SU-DHL-6 (cell line): ENCODE measurements at regions not wholly inside any gene's neighbourhood (a gene's known extent, or its start where the extent isn't known, plus 50 kb on each side); places are given as distances from the start of the nearest gene placed in this dataset.

ENCODE experiments used
- H2AFZ ChIP-seq: fragments of 200-600 bp; sonication (generic); 2 replicates; pipeline ENCODE4 v1.6.1; 2014; ENCODE audit warnings: low read depth, mild to moderate bottlenecking, moderate library complexity, mixed read lengths, antibody characterized with exemption, low read length; ENCODE audit not compliant: severe bottlenecking
- H3F3A ChIP-seq: fragments of 200-600 bp; shearing (Covaris generic); 2 replicates; pipeline ENCODE4 v1.6.0; 2016; ENCODE audit warnings: antibody characterized with exemption, mild to moderate bottlenecking; ENCODE audit not compliant: insufficient read depth
- H3K27ac ChIP-seq: fragments of 200-600 bp; sonication (generic); 2 replicates; pipeline ENCODE4 v1.5.1; 2016; ENCODE audit warnings: low read depth, mild to moderate bottlenecking, low read length, moderate library complexity, mixed read lengths
- H3K27me3 ChIP-seq: fragments of 200-600 bp; sonication (generic), shearing (Covaris generic); 2 replicates; pipeline ENCODE4 v1.6.0; 2014; ENCODE audit warnings: mild to moderate bottlenecking, low read length
- H3K36me3 ChIP-seq: fragments of 200-600 bp; sonication (generic); 2 replicates; pipeline ENCODE4 v1.6.1; 2014; ENCODE audit warnings: mild to moderate bottlenecking, low read length, mixed read lengths
- H3K4me2 ChIP-seq: fragments of 300-600, 200-600 bp; shearing (Covaris generic), sonication (generic); 2 replicates; pipeline ENCODE4 v1.6.0; 2014; ENCODE audit warnings: low read length, low read depth, mild to moderate bottlenecking; ENCODE audit not compliant: poor library complexity, severe bottlenecking
- H3K4me3 ChIP-seq: fragments of 200-600 bp; sonication (generic); 2 replicates; pipeline ENCODE4 v1.5.1; 2014; ENCODE audit warnings: antibody characterized with exemption, low read length, mild to moderate bottlenecking, mixed read lengths; ENCODE audit not compliant: insufficient read depth, poor library complexity, severe bottlenecking
- H3K79me2 ChIP-seq: fragments of 200-600 bp; sonication (generic); 2 replicates; pipeline ENCODE4 v1.6.1; 2014; ENCODE audit warnings: mild to moderate bottlenecking, low read length, moderate library complexity; ENCODE audit not compliant: insufficient read depth
- H3K9ac ChIP-seq: fragments of 200-600 bp; sonication (generic); 2 replicates; pipeline ENCODE4 v1.7.0; 2014; ENCODE audit warnings: mild to moderate bottlenecking, low read length
- H3K9me2 ChIP-seq: fragments of 200-600 bp; sonication (generic); replicated peaks from 2 replicates; pipeline ENCODE4 v1.6.1; 2014; ENCODE audit warnings: low read length; ENCODE audit not compliant: insufficient read depth
- H3K9me3 ChIP-seq: fragments of 200-600 bp; sonication (generic); 2 replicates; pipeline ENCODE4 v1.6.1; 2014; ENCODE audit warnings: low read length, mixed read lengths; ENCODE audit not compliant: insufficient read depth
- H4K20me1 ChIP-seq: fragments of 200-600 bp; sonication (generic); 2 replicates; pipeline ENCODE4 v1.6.1; 2014; ENCODE audit warnings: low read depth, mild to moderate bottlenecking, antibody characterized with exemption, low read length, moderate library complexity, mixed read lengths
- EZH2phosphoT487 ChIP-seq: fragments of 200-600 bp; sonication (generic), shearing (Covaris generic); conservative IDR thresholded peaks from 2 replicates; pipeline ENCODE4 v1.6.1; 2018; ENCODE audit warnings: mild to moderate bottlenecking, antibody characterized with exemption, low read length, moderate library complexity, mixed read lengths
- TF ChIP-seq, protein P1 (sequence below): fragments of 200-600 bp; sonication (generic); IDR thresholded peaks from one replicate; pipeline ENCODE4 v1.5.1; 2017; ENCODE audit warnings: antibody characterized with exemption, mild to moderate bottlenecking, low read length, moderate library complexity; ENCODE audit not compliant: insufficient read depth, poor library complexity, severe bottlenecking

DNA sequence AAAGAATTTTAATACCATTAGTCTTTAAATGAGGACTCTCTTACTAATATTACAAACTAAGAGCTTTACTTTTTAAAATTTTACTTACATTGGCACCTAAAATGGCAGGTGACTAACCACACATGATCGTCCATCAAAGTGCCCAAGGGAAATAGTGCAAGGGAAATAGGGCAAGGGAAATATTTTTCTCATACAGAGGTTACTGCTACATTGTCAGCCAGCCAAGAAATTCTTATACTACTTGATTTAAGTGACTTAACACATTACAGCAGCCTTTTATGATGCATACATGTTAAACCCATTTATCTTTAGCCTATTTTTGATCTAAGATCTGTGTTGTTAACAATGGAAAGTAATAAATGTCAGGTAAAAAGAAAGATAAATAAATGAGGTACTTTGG, 587.2 kb upstream of the PKDCC start:
- H3K4me2 ChIP-seq = no peak overlapping the region
- TF ChIP-seq, protein P1, sequence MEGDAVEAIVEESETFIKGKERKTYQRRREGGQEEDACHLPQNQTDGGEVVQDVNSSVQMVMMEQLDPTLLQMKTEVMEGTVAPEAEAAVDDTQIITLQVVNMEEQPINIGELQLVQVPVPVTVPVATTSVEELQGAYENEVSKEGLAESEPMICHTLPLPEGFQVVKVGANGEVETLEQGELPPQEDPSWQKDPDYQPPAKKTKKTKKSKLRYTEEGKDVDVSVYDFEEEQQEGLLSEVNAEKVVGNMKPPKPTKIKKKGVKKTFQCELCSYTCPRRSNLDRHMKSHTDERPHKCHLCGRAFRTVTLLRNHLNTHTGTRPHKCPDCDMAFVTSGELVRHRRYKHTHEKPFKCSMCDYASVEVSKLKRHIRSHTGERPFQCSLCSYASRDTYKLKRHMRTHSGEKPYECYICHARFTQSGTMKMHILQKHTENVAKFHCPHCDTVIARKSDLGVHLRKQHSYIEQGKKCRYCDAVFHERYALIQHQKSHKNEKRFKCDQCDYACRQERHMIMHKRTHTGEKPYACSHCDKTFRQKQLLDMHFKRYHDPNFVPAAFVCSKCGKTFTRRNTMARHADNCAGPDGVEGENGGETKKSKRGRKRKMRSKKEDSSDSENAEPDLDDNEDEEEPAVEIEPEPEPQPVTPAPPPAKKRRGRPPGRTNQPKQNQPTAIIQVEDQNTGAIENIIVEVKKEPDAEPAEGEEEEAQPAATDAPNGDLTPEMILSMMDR = no peak
- TF ChIP-seq EZH2phosphoT487 = no peak
- H3K9me3 ChIP-seq = no peaks in the 10 kb centered on the region
- no peaks in the 10 kb centered on the region for H3K79me2 ChIP-seq
- H3K9ac ChIP-seq = no peak overlapping the region
- H3K36me3 ChIP-seq = no peaks in the 10 kb centered on the region
- H3K4me3 ChIP-seq = no peak overlapping the region
- no peaks in the 10 kb centered on the region for H3K27me3 ChIP-seq
- no peak overlapping the region for H2AFZ ChIP-seq
- H3F3A ChIP-seq = no peaks in the 10 kb centered on the region
- H3K27ac ChIP-seq = no peak overlapping the region
- no peaks in the 10 kb centered on the region for H3K9me2 ChIP-seq
- no peaks in the 10 kb centered on the region for H4K20me1 ChIP-seq

DNA sequence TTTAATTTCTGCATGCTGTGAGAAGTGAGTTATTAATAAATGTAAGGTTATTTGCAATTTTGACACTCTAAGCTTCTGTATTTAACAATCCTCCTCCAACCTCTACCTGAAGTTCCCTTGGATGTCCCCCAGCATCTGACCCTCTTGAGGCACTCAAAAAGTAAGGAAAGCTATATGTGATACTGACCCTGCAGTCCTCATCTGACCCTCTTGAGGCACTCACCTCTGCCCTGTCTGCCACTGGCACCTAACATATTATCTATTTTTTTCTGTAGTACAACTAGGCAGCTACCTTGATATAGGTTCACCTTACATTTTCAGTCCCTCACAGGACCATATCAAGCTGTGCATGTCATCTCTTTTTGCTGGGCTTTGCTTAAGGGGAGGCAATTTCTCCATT, 583.4 kb upstream of the PKDCC start:
- H3K27ac ChIP-seq = no peak overlapping the region
- H3K9ac ChIP-seq = no peak overlapping the region
- no peaks in the 10 kb centered on the region for H3K36me3 ChIP-seq
- no peak overlapping the region for H3K4me2 ChIP-seq
- no peaks in the 10 kb centered on the region for H3K79me2 ChIP-seq
- no peak overlapping the region for H2AFZ ChIP-seq
- H3K27me3 ChIP-seq = no peaks in the 10 kb centered on the region
- H3K9me2 ChIP-seq = no peaks in the 10 kb centered on the region
- no peak for TF ChIP-seq EZH2phosphoT487
- TF ChIP-seq, protein P1 = no peak
- H4K20me1 ChIP-seq = no peaks in the 10 kb centered on the region
- H3K9me3 ChIP-seq = no peaks in the 10 kb centered on the region
- no peaks in the 10 kb centered on the region for H3F3A ChIP-seq
- H3K4me3 ChIP-seq = no peak overlapping the region

DNA sequence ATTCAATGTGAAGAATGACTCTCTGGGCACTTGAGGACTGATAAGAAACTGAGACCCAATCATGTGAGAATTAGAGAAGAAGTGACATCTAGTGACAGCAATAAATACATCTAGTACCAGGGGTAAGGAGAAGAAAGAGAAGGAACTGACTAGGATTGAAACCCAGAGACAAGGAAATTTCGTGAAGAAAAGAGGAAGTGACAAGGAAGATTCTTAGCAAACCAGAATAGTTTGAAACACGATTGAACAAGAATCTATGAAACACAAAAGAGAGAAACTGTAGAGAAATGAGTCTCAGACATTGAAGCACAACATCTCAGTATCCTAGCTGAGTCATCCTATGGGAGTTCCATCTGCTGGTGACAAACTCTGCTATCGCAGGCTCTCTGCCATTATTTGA, 571.9 kb upstream of the PKDCC start:
- no peaks in the 10 kb centered on the region for H3K9me3 ChIP-seq
- H3K9me2 ChIP-seq = no peaks in the 10 kb centered on the region
- H2AFZ ChIP-seq = no peak overlapping the region
- H3F3A ChIP-seq = no peaks in the 10 kb centered on the region
- no peak overlapping the region for H3K4me3 ChIP-seq
- no peaks in the 10 kb centered on the region for H3K36me3 ChIP-seq
- no peak for TF ChIP-seq EZH2phosphoT487
- TF ChIP-seq, protein P1 = no peak
- no peak overlapping the region for H3K9ac ChIP-seq
- no peak overlapping the region for H3K27ac ChIP-seq
- no peaks in the 10 kb centered on the region for H3K27me3 ChIP-seq
- no peak overlapping the region for H3K4me2 ChIP-seq
- no peaks in the 10 kb centered on the region for H4K20me1 ChIP-seq
- H3K79me2 ChIP-seq = no peaks in the 10 kb centered on the region

DNA sequence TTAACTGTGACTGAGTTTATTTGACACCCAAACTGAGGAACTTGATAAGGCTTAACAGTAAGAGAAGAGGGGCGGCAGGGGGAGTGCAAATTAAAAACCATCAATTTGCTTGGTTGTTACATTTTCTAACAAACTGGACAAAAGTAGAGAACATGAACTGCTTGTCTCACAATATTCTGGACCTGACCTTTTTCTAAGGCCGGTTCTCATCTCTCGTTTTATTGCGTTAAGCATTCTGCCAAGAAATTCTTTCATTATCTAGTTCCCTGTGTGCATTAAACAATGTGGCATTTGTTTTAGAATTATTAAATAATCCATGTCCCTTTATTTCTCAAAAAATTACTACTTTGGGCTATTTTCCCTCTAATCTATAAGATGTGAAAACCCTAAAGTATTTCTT, 565.2 kb upstream of the PKDCC start:
- Histone ChIP-seq H3F3A (no peaks in the 10 kb centered on the region), H3K4me2 (no peak overlapping the region), H3K27me3 (no peaks in the 10 kb centered on the region), H3K4me3 (no peak overlapping the region), H3K27ac (no peak overlapping the region), H3K9me2 (no peaks in the 10 kb centered on the region), H2AFZ (no peak overlapping the region), H3K9me3 (no peaks in the 10 kb centered on the region), H4K20me1 (no peaks in the 10 kb centered on the region), H3K9ac (no peak overlapping the region), H3K36me3 (no peaks in the 10 kb centered on the region), H3K79me2 (no peaks in the 10 kb centered on the region)
- no peak for TF ChIP-seq EZH2phosphoT487
- TF ChIP-seq, protein P1 = no peak
